Vagina (tissue), 2 donors: ENCODE measurements at regions not wholly inside any gene's neighbourhood (a gene's known extent, or its start where the extent isn't known, plus 50 kb on each side); places are given as distances from the start of the nearest gene placed in this dataset.

ENCODE experiments used
- DNase-seq, 2 donors: peaks; one replicate each; pipeline ENCODE4 v3.0.0-alpha.2; 2017; ENCODE audit errors: extremely low spot score in 2 of 2
- H3K27ac ChIP-seq: fragments of 200-600 bp; sonication (generic); one replicate; pipeline ENCODE4 v1.5.1; 2019
- H3K27me3 ChIP-seq: fragments of 200-600 bp; sonication (generic); one replicate; pipeline ENCODE4 v1.5.1; 2019
- H3K36me3 ChIP-seq, 2 donors: fragments of 200-600 bp; sonication (generic); one replicate each; pipeline ENCODE4 v1.5.1; 2017 to 2019
- H3K4me1 ChIP-seq: fragments of 200-600 bp; sonication (generic); one replicate; pipeline ENCODE4 v1.5.1; 2019
- H3K4me3 ChIP-seq, 2 donors: fragments of 200-600 bp; sonication (generic); 1 replicate in 1 of 2; 2 replicates in 1 of 2; pipeline ENCODE4 v1.5.1; 2016 to 2019
- H3K9me3 ChIP-seq: fragments of 200-600 bp; sonication (generic); one replicate; pipeline ENCODE4 v1.5.1; 2019
- CTCF ChIP-seq, 3 experiments: fragments of 450-650 bp in 2 of 3; fragments of 200-600 bp in 1 of 3; sonication (generic) in 1 of 3; IDR thresholded peaks; one replicate each; pipeline ENCODE4 v1.5.1; 2017 to 2019; ENCODE audit warnings: antibody characterized with exemption in 3 of 3, mild to moderate bottlenecking in 2 of 3, moderate library complexity in 2 of 3
- POLR2A ChIP-seq, 2 donors: fragments of 450-650 bp; IDR thresholded peaks; one replicate each; pipeline ENCODE4 v1.6.1; 2017; ENCODE audit warnings: antibody characterized with exemption in 2 of 2, mild to moderate bottlenecking in 2 of 2, moderate library complexity in 2 of 2
- POLR2AphosphoS5 ChIP-seq, 2 donors: sonication (generic); formaldehyde crosslinking; IDR thresholded peaks; one replicate each; pipeline ENCODE4 v1.9.0; 2017; ENCODE audit warnings: antibody characterized with exemption in 2 of 2, mild to moderate bottlenecking in 2 of 2, low read depth in 1 of 2; ENCODE audit not compliant: insufficient read depth in 1 of 2
- intact Hi-C: fragments of 100-400 bp; cut with DNase I; formaldehyde crosslinking; loops from one replicate; pipeline ENCODE4 v1.15.1; 2023

- DNase-seq, result no peak
- Histone ChIP-seq H3K4me3 (no peak overlapping the region), H3K27ac (no peak overlapping the region), H3K9me3 (no peaks in the 10 kb centered on the region), H3K27me3 (no peaks in the 10 kb centered on the region), H3K36me3 (no peaks in the 10 kb centered on the region), H3K4me1 (no peaks in the 10 kb centered on the region)
- intact Hi-C loops, result no loop called here
- TF ChIP-seq CTCF (IDR thresholded peaks at IDR 0.05) (no peak), POLR2A (IDR thresholded peaks at IDR 0.05) (no peak), POLR2AphosphoS5 (IDR thresholded peaks at IDR 0.05; ENCODE audit: insufficient read depth in 1 of 2, low read depth in 1 of 2) (no peak)
Measured at GRCh38 chr5:107203243-107203642, 467.5 kb downstream of the EFNA5 start.

GRCh38 chr5:107199756-107200155 lies 471.0 kb downstream of the EFNA5 start:
- Histone ChIP-seq H3K36me3 (no peaks in the 10 kb centered on the region), H3K4me1 (no peaks in the 10 kb centered on the region), H3K9me3 (no peaks in the 10 kb centered on the region), H3K27me3 (no peaks in the 10 kb centered on the region), H3K27ac (no peak overlapping the region), H3K4me3 (no peak overlapping the region)
- TF ChIP-seq POLR2A (IDR thresholded peaks at IDR 0.05), result no peak
- TF ChIP-seq CTCF (IDR thresholded peaks at IDR 0.05), result no peak
- no peak for TF ChIP-seq POLR2AphosphoS5 (IDR thresholded peaks at IDR 0.05; ENCODE audit: insufficient read depth in 1 of 2, low read depth in 1 of 2)
- DNase-seq, result no peak
- intact Hi-C loops, result no loop called here

GRCh38 chr5:107196500-107197059 lies 474.2 kb downstream of the EFNA5 start:
- Histone ChIP-seq H3K4me1 (no peaks in the 10 kb centered on the region), H3K9me3 (no peaks in the 10 kb centered on the region), H3K27ac (no peak overlapping the region), H3K4me3 (no peak overlapping the region), H3K27me3 (no peaks in the 10 kb centered on the region), H3K36me3 (no peaks in the 10 kb centered on the region)
- intact Hi-C loops, result no loop called here
- no peak for DNase-seq
- TF ChIP-seq POLR2AphosphoS5 (IDR thresholded peaks at IDR 0.05; ENCODE audit: insufficient read depth in 1 of 2, low read depth in 1 of 2), result no peak
- no peak for TF ChIP-seq CTCF (IDR thresholded peaks at IDR 0.05)
- TF ChIP-seq POLR2A (IDR thresholded peaks at IDR 0.05), result no peak

GRCh38 chr5:107195890-107196395 lies 474.8 kb downstream of the EFNA5 start:
- Histone ChIP-seq H3K4me1 (no peaks in the 10 kb centered on the region), H3K27ac (no peak overlapping the region), H3K27me3 (no peaks in the 10 kb centered on the region), H3K9me3 (no peaks in the 10 kb centered on the region), H3K4me3 (no peak overlapping the region), H3K36me3 (no peaks in the 10 kb centered on the region)
- TF ChIP-seq CTCF (IDR thresholded peaks at IDR 0.05) (no peak), POLR2AphosphoS5 (IDR thresholded peaks at IDR 0.05; ENCODE audit: insufficient read depth in 1 of 2, low read depth in 1 of 2) (no peak), POLR2A (IDR thresholded peaks at IDR 0.05) (no peak)
- DNase-seq, result no peak
- intact Hi-C loops, result no loop called here

- no peak for DNase-seq
- intact Hi-C loops, result no loop called here
- no peak for TF ChIP-seq POLR2A (IDR thresholded peaks at IDR 0.05)
- TF ChIP-seq CTCF (IDR thresholded peaks at IDR 0.05), result no peak
- no peak for TF ChIP-seq POLR2AphosphoS5 (IDR thresholded peaks at IDR 0.05; ENCODE audit: insufficient read depth in 1 of 2, low read depth in 1 of 2)
Measured at GRCh38 chr5:107184871-107185270, 485.9 kb downstream of the EFNA5 start.

More at GRCh38 chr5:107184871-107185270, 485.9 kb downstream of the EFNA5 start:
- H3K9me3 ChIP-seq, result no peaks in the 10 kb centered on the region
- no peaks in the 10 kb centered on the region for H3K27me3 ChIP-seq
- H3K4me3 ChIP-seq, result no peak overlapping the region
- H3K36me3 ChIP-seq, result no peaks in the 10 kb centered on the region
- no peaks in the 10 kb centered on the region for H3K4me1 ChIP-seq
- H3K27ac ChIP-seq, result no peak overlapping the region
